OCI-LY1 (cell line): ENCODE measurements at regions not wholly inside any gene's neighbourhood (a gene's known extent, or its start where the extent isn't known, plus 50 kb on each side); places are given as distances from the start of the nearest gene placed in this dataset.

Experiments used
- EZH2 ChIP-seq: fragments of 200-600 bp; sonication (generic), shearing (Covaris generic); IDR thresholded peaks from 2 replicates; pipeline ENCODE4 v1.8.0; 2017; ENCODE audit warnings: borderline replicate concordance, mixed run types, mild to moderate bottlenecking, antibody characterized with exemption, low read length, moderate library complexity, mixed read lengths
- TF ChIP-seq, protein P1 (sequence below): fragments of 200-600 bp; sonication (generic), shearing (Covaris generic); IDR thresholded peaks from 2 replicates; pipeline ENCODE4 v1.5.1; 2017; ENCODE audit warnings: mild to moderate bottlenecking, antibody characterized with exemption, low read length, moderate library complexity, mixed read lengths

DNA sequence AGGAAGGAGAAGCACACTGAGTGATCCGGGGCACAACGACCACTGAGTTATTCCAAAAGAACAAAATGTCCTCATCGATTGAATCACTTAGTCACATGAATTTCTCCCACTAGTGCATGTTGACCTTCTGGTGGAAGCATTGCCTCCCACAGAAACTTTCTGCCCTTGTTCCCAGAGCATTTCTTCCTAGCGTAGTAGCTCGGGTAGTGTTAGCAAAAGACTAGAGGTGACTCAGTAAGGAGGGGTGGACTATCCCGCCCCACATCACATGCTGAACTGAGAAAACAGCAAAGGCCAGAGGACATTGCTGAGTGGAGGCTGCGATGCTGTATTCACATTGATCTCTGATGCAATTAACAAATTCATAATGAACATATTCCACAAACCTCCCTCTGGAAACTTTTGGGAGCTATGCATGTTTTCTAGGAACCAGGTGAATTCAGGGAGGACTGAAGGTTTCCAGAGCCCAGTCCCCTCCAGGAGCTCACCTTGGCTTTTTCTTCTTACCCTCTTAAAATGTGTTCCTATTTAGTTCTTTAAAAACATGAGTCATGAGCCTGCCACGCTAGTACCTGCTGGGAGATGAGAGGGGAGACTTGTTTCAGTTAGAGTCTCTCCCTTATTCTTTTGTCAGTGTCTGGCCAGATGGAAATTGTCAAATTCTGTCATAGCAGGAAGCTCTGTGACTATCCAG is 507.9 kb downstream of the CDH26 start:
- TF ChIP-seq, protein P1, sequence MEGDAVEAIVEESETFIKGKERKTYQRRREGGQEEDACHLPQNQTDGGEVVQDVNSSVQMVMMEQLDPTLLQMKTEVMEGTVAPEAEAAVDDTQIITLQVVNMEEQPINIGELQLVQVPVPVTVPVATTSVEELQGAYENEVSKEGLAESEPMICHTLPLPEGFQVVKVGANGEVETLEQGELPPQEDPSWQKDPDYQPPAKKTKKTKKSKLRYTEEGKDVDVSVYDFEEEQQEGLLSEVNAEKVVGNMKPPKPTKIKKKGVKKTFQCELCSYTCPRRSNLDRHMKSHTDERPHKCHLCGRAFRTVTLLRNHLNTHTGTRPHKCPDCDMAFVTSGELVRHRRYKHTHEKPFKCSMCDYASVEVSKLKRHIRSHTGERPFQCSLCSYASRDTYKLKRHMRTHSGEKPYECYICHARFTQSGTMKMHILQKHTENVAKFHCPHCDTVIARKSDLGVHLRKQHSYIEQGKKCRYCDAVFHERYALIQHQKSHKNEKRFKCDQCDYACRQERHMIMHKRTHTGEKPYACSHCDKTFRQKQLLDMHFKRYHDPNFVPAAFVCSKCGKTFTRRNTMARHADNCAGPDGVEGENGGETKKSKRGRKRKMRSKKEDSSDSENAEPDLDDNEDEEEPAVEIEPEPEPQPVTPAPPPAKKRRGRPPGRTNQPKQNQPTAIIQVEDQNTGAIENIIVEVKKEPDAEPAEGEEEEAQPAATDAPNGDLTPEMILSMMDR: no peak
- TF ChIP-seq EZH2: no peak
